ENCODE measurements at regions not wholly inside any gene's neighbourhood (a gene's known extent, or its start where the extent isn't known, plus 50 kb on each side); places are given as distances from the start of the nearest gene placed in this dataset.
"Not testable (repeated sequence)": the region's sequence is repeated elsewhere in the genome, so short reads cannot be mapped to it uniquely, and the experiment has no call there.

- no peak for DNase-seq (ENCODE audit: low read depth)
- ChIA-PET CTCF (no interaction called here), POLR2A (no interaction called here)
- no peaks in the 10 kb centered on the region for H3K36me3 ChIP-seq (ENCODE audit: control insufficient read depth, insufficient read depth, low read length)
- TF ChIP-seq CTCF (IDR thresholded peaks at IDR 0.05; ENCODE audit: insufficient read depth, low read depth, low read length) = no peak
- H3K4me3 ChIP-seq (ENCODE audit: low read depth, low read length) = no peak overlapping the region
- no peaks in the 10 kb centered on the region for H3K27me3 ChIP-seq (ENCODE audit: control insufficient read depth, insufficient read depth, low read length)
Observed at GRCh38 chr20:29408034-29408695, 1849.3 kb upstream of the DEFB115 start.

- H3K4me3 ChIP-seq (ENCODE audit: low read depth, low read length); DNase-seq (ENCODE audit: low read depth); H3K36me3 ChIP-seq (ENCODE audit: control insufficient read depth, insufficient read depth, low read length); CTCF ChIA-PET; POLR2A ChIA-PET; H3K27me3 ChIP-seq (ENCODE audit: control insufficient read depth, insufficient read depth, low read length): not testable (repeated sequence)
Observed at GRCh38 chr20:29408707-29409106, 1848.8 kb upstream of the DEFB115 start.

GRCh38 chr20:29409160-29409689, 1848.2 kb upstream of the DEFB115 start:
- CTCF ChIA-PET; H3K36me3 ChIP-seq (ENCODE audit: control insufficient read depth, insufficient read depth, low read length); DNase-seq (ENCODE audit: low read depth); H3K4me3 ChIP-seq (ENCODE audit: low read depth, low read length); POLR2A ChIA-PET; H3K27me3 ChIP-seq (ENCODE audit: control insufficient read depth, insufficient read depth, low read length): not testable (repeated sequence)

GRCh38 chr20:29409833-29410805, 1847.3 kb upstream of the DEFB115 start:
- H3K36me3 ChIP-seq (ENCODE audit: control insufficient read depth, insufficient read depth, low read length) = no peaks in the 10 kb centered on the region
- ChIA-PET POLR2A (no interaction called here), CTCF (no interaction called here)
- no peak for DNase-seq (ENCODE audit: low read depth)
- no peak overlapping the region for H3K4me3 ChIP-seq (ENCODE audit: low read depth, low read length)
- H3K27me3 ChIP-seq (ENCODE audit: control insufficient read depth, insufficient read depth, low read length) = no peaks in the 10 kb centered on the region
- TF ChIP-seq CTCF (IDR thresholded peaks at IDR 0.05; ENCODE audit: insufficient read depth, low read depth, low read length) = no peak

GRCh38 chr20:29410806-29411457, 1846.5 kb upstream of the DEFB115 start:
- TF ChIP-seq CTCF (IDR thresholded peaks at IDR 0.05; ENCODE audit: insufficient read depth, low read depth, low read length) = no peak
- H3K4me3 ChIP-seq (ENCODE audit: low read depth, low read length) = no peak overlapping the region
- no peaks in the 10 kb centered on the region for H3K36me3 ChIP-seq (ENCODE audit: control insufficient read depth, insufficient read depth, low read length)
- H3K27me3 ChIP-seq (ENCODE audit: control insufficient read depth, insufficient read depth, low read length) = no peaks in the 10 kb centered on the region
- POLR2A ChIA-PET = no interaction called here
- DNase-seq (ENCODE audit: low read depth) = no peak
- CTCF ChIA-PET = no interaction called here

GRCh38 chr20:29411458-29411820, 1846.0 kb upstream of the DEFB115 start:
- CTCF ChIA-PET; POLR2A ChIA-PET; H3K27me3 ChIP-seq (ENCODE audit: control insufficient read depth, insufficient read depth, low read length); H3K36me3 ChIP-seq (ENCODE audit: control insufficient read depth, insufficient read depth, low read length); H3K4me3 ChIP-seq (ENCODE audit: low read depth, low read length); DNase-seq (ENCODE audit: low read depth): not testable (repeated sequence)
